ENCODE measurements at regions not wholly inside any gene's neighbourhood (a gene's known extent, or its start where the extent isn't known, plus 50 kb on each side); places are given as distances from the start of the nearest gene placed in this dataset.

- Histone ChIP-seq H3K27ac (no peak overlapping the region), H3K36me3 (ENCODE audit: low read depth) (no peaks in the 10 kb centered on the region), H3K79me2 (ENCODE audit: low read depth) (no peaks in the 10 kb centered on the region), H3K4me1 (replicated peaks; ENCODE audit: insufficient read depth) (no peaks in the 10 kb centered on the region), H4K20me1 (ENCODE audit: insufficient read depth) (no peaks in the 10 kb centered on the region), H3K4me2 (no peak overlapping the region), H3K9me3 (ENCODE audit: insufficient read depth, low read depth) (no peaks in the 10 kb centered on the region), H2AFZ (no peak overlapping the region), H3K27me3 (ENCODE audit: insufficient read depth, low read depth) (no peaks in the 10 kb centered on the region), H3K9me2 (ENCODE audit: insufficient read depth) (no peaks in the 10 kb centered on the region), H3K4me3 (no peak overlapping the region), H3F3A (ENCODE audit: insufficient read depth, low read depth) (no peaks in the 10 kb centered on the region)
- TF ChIP-seq CTCF (conservative IDR thresholded peaks at IDR 0.05) (no peak), EZH2 (IDR thresholded peaks at IDR 0.05; ENCODE audit: low read depth) (no peak)
- no TSS peak for BruUV-seq (replicated peaks)
- CTCF ChIA-PET: no interaction called here
- intact Hi-C loops (cut with micrococcal nuclease; ENCODE audit: unreplicated experiment): no loop called here
- no peak for DNase-seq
- POLR2A ChIA-PET (ENCODE audit: unreplicated experiment): no interaction called here
These were observed 443.4 kb upstream of the C1orf87 start for GRCh38 chr1:60516996-60517395.

GRCh38 chr1:60510162-60510561 is 436.6 kb upstream of the C1orf87 start:
- CTCF ChIA-PET: no interaction called here

GRCh38 chr1:60504206-60504840 is 430.8 kb upstream of the C1orf87 start:
- no peaks in the 10 kb centered on the region for H3F3A ChIP-seq (ENCODE audit: insufficient read depth, low read depth)
- H4K20me1 ChIP-seq (ENCODE audit: insufficient read depth): no peaks in the 10 kb centered on the region
- no peak overlapping the region for H3K27ac ChIP-seq
- H3K4me1 ChIP-seq (replicated peaks; ENCODE audit: insufficient read depth): no peaks in the 10 kb centered on the region
- no peaks in the 10 kb centered on the region for H3K79me2 ChIP-seq (ENCODE audit: low read depth)
- H3K9me3 ChIP-seq (ENCODE audit: insufficient read depth, low read depth): no peaks in the 10 kb centered on the region; the same call in 1 of the 2 replicates
- ChIA-PET CTCF (no interaction called here), POLR2A (ENCODE audit: unreplicated experiment) (no interaction called here)
- intact Hi-C loops (cut with micrococcal nuclease; ENCODE audit: unreplicated experiment): no loop called here
- H2AFZ ChIP-seq: peak overlapping the region; percentile 60
- H3K4me3 ChIP-seq: no peak overlapping the region
- H3K36me3 ChIP-seq (ENCODE audit: low read depth): no peaks in the 10 kb centered on the region
- TF ChIP-seq CTCF (conservative IDR thresholded peaks at IDR 0.05): no peak
- no peak for TF ChIP-seq EZH2 (IDR thresholded peaks at IDR 0.05; ENCODE audit: low read depth)
- H3K9me2 ChIP-seq (ENCODE audit: insufficient read depth): no peaks in the 10 kb centered on the region; the same call in 1 of the 2 replicates
- DNase-seq: no peak
- H3K27me3 ChIP-seq (ENCODE audit: insufficient read depth, low read depth): no peaks in the 10 kb centered on the region
- no peak overlapping the region for H3K4me2 ChIP-seq
- no TSS peak for BruUV-seq (replicated peaks)

More at GRCh38 chr1:60510162-60510561, 436.6 kb upstream of the C1orf87 start:
- Histone ChIP-seq H3K4me1 (replicated peaks; ENCODE audit: insufficient read depth) (no peaks in the 10 kb centered on the region), H4K20me1 (ENCODE audit: insufficient read depth) (no peaks in the 10 kb centered on the region), H3K9me2 (ENCODE audit: insufficient read depth) (no peaks in the 10 kb centered on the region; the same call in 1 of the 2 replicates), H3K4me3 (no peak overlapping the region), H3F3A (ENCODE audit: insufficient read depth, low read depth) (no peaks in the 10 kb centered on the region), H3K27ac (no peak overlapping the region), H3K79me2 (ENCODE audit: low read depth) (no peaks in the 10 kb centered on the region), H3K9me3 (ENCODE audit: insufficient read depth, low read depth) (no peaks in the 10 kb centered on the region; the same call in 1 of the 2 replicates), H3K4me2 (no peak overlapping the region), H2AFZ (no peak overlapping the region), H3K36me3 (ENCODE audit: low read depth) (no peaks in the 10 kb centered on the region), H3K27me3 (ENCODE audit: insufficient read depth, low read depth) (no peaks in the 10 kb centered on the region)
- intact Hi-C loops (cut with micrococcal nuclease; ENCODE audit: unreplicated experiment): no loop called here
- BruUV-seq (replicated peaks): no TSS peak
- POLR2A ChIA-PET (ENCODE audit: unreplicated experiment): no interaction called here
- DNase-seq: no peak
- no peak for TF ChIP-seq EZH2 (IDR thresholded peaks at IDR 0.05; ENCODE audit: low read depth)
